Suprapubic skin (tissue), 4 donors: ENCODE measurements at regions not wholly inside any gene's neighbourhood (a gene's known extent, or its start where the extent isn't known, plus 50 kb on each side); places are given as distances from the start of the nearest gene placed in this dataset.

Source experiments
- DNase-seq, 2 donors: peaks; one replicate each; pipeline ENCODE4 v3.0.0-alpha.2; 2019; ENCODE audit warnings: low spot score in 2 of 2
- H3K27ac ChIP-seq: fragments of 200-600 bp; sonication (generic); one replicate; pipeline ENCODE4 v1.5.1; 2019
- H3K27me3 ChIP-seq: fragments of 200-600 bp; sonication (generic); one replicate; pipeline ENCODE4 v1.5.1; 2019
- H3K36me3 ChIP-seq: fragments of 200-600 bp; sonication (generic); one replicate; pipeline ENCODE4 v1.5.1; 2019
- H3K4me1 ChIP-seq: fragments of 200-600 bp; sonication (generic); one replicate; pipeline ENCODE4 v1.5.1; 2019
- H3K4me3 ChIP-seq: fragments of 200-600 bp; sonication (generic); one replicate; pipeline ENCODE4 v1.5.1; 2019; ENCODE audit warnings: mild to moderate bottlenecking
- H3K9me3 ChIP-seq: fragments of 200-600 bp; sonication (generic); one replicate; pipeline ENCODE4 v1.5.1; 2019
- CTCF ChIP-seq, 2 donors: fragments of 200-600 bp in 1 of 2; fragments of 450-650 bp in 1 of 2; sonication (generic) in 1 of 2; IDR thresholded peaks; one replicate each; pipeline ENCODE4 v1.5.1; 2016 to 2019; ENCODE audit warnings: antibody characterized with exemption in 2 of 2, mild to moderate bottlenecking in 1 of 2, moderate library complexity in 1 of 2
- EP300 ChIP-seq: sonication (generic); formaldehyde crosslinking; IDR thresholded peaks from one replicate; pipeline ENCODE4 v1.6.1; 2017; ENCODE audit warnings: antibody characterized with exemption
- POLR2A ChIP-seq, 2 donors: fragments of 450-650 bp; IDR thresholded peaks; one replicate each; pipeline ENCODE4 v1.6.1; 2017; ENCODE audit warnings: antibody characterized with exemption in 2 of 2, mild to moderate bottlenecking in 2 of 2, moderate library complexity in 2 of 2
- POLR2AphosphoS5 ChIP-seq, 3 donors: sonication (generic); formaldehyde crosslinking; IDR thresholded peaks; one replicate each; pipeline ENCODE4 v1.6.1; 2017; ENCODE audit warnings: antibody characterized with exemption in 3 of 3
- WGBS: methylation state at CpG from one replicate; pipeline ENCODE4 v1.1.5; 2018; 5-methylcytosine and 5-hydroxymethylcytosine counted together

- TF ChIP-seq POLR2AphosphoS5 (IDR thresholded peaks at IDR 0.05) (no peak), CTCF (IDR thresholded peaks at IDR 0.05) (no peak), EP300 (no peak), POLR2A (IDR thresholded peaks at IDR 0.05) (no peak)
- peaks cover 30% of the 10 kb centered on the region for H3K4me1 ChIP-seq
- no peaks in the 10 kb centered on the region for H3K9me3 ChIP-seq
- H3K36me3 ChIP-seq: no peaks in the 10 kb centered on the region
- 36% methylated on average over 6 of the region's 6 CpGs for WGBS
- no peak overlapping the region for H3K27ac ChIP-seq
- no peak for DNase-seq
- no peaks in the 10 kb centered on the region for H3K27me3 ChIP-seq
- no peak overlapping the region for H3K4me3 ChIP-seq
These were observed 332.4 kb upstream of the PRDM1 start for GRCh38 chr6:105753620-105754211.

DNA sequence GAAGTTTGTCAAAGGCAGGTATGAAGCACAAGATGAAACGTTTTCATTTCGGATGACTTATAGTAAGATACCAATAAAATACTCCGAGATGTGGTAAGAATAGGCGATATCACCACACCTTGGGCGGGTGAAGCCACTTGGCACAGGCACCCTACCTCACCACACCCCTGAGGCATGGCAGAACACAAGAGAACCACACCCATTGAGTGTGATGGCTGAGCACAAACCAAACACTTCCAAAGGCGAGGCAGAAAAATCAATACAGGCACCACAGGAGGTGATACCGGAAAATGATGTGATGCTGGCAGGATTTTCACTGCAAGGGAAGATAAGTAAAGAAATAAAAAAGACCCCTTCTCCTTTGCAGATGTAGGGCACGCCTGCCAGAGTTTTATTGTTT lies 332.9 kb upstream of the PRDM1 start:
- TF ChIP-seq CTCF (IDR thresholded peaks at IDR 0.05) (no peak), EP300 (no peak)
- H3K4me3 ChIP-seq: no peak overlapping the region
- no peaks in the 10 kb centered on the region for H3K9me3 ChIP-seq
- H3K27me3 ChIP-seq: no peaks in the 10 kb centered on the region
- WGBS: 51% methylated on average over 8 of the region's 8 CpGs
- H3K4me1 ChIP-seq: peaks cover 25% of the 10 kb centered on the region
- no peak for DNase-seq
- peak overlapping the region; percentile 22 for H3K27ac ChIP-seq
- H3K36me3 ChIP-seq: no peaks in the 10 kb centered on the region

DNA sequence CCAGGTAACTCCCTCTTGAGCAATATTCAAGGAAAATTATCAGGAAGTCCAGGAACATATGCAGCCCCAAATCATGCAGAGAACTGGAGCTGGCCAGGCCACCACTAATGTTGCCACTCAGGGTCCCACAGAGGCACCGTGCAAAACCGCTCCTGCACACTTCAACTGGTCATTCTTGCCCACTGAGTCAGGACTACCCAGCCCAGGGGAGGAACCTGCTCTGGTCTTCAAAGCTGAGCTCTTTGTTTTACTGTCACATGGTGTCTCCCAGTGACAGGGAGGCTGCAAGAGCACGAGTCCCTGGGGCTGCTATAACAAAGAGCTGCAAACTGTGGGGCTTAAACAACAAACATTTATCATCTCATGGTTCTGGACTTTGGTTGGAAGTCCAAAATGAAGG lies 336.0 kb upstream of the PRDM1 start:
- DNase-seq: no peak
- Histone ChIP-seq H3K4me1 (peaks cover 15% of the 10 kb centered on the region), H3K27ac (no peak overlapping the region), H3K36me3 (no peaks in the 10 kb centered on the region), H3K4me3 (no peak overlapping the region), H3K9me3 (no peaks in the 10 kb centered on the region), H3K27me3 (no peaks in the 10 kb centered on the region)
- TF ChIP-seq EP300 (no peak), POLR2A (IDR thresholded peaks at IDR 0.05) (no peak), POLR2AphosphoS5 (IDR thresholded peaks at IDR 0.05) (no peak), CTCF (IDR thresholded peaks at IDR 0.05) (no peak)
- WGBS: 91% methylated on average over 3 of the region's 3 CpGs

DNA sequence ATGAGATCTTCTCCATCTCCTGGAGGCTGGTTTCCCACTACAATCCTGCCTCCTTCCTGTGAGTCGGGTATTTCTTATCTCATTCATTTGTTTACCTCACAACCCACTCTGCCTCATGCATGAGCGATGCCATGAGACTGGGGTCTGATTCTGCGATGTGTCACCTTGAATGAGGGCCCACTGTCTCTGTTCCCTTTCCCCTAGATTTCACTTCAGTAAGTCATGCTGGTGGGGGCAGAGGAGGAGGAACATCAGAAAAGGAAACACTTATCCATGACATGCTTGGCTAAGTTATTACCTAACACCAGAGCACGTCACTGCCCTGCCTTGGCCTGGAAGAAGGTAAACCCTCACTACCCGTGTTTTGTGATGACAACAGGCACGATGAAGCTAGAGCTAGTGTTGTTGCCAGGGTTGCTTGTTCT lies 337.4 kb upstream of the PRDM1 start:
- Histone ChIP-seq H3K9me3 (no peaks in the 10 kb centered on the region), H3K4me3 (no peak overlapping the region), H3K27ac (no peak overlapping the region), H3K27me3 (no peaks in the 10 kb centered on the region), H3K36me3 (no peaks in the 10 kb centered on the region), H3K4me1 (peaks cover 11% of the 10 kb centered on the region)
- no peak for TF ChIP-seq POLR2AphosphoS5 (IDR thresholded peaks at IDR 0.05)
- TF ChIP-seq EP300: no peak
- no peak for TF ChIP-seq POLR2A (IDR thresholded peaks at IDR 0.05)
- no peak for TF ChIP-seq CTCF (IDR thresholded peaks at IDR 0.05)
- DNase-seq: no peak
- WGBS: 83% methylated on average over 6 of the region's 6 CpGs

DNA sequence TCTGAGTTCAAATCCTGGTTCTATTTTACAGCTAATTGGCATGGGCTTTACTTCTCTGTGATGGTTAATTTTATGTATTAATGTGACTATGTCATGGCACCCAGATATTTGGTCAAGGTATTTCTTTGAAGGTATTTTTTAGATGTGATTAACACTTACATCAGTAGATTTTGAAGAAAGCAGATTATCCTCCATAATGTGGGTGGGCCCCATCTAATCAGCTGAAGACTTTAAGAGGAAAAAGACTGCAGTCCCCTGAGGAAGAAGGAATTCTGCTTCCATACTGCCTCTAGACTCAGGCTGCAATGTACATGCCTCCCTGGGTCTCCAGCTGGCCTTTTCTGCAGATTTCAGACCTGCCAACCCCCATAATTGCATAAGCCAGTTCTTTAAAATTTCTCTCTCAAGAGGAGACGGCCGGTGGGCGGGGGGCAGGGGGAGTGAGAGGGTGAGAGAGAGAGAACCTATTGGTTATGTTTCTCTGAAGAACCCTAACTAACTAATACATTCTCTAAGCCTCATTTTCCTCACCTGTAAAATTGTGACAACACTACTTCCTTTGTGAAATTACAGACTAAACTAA lies 338.2 kb upstream of the PRDM1 start:
- WGBS: 87% methylated on average over 3 of the region's 3 CpGs
- H3K4me1 ChIP-seq: peaks cover 3% of the 10 kb centered on the region
- TF ChIP-seq EP300 (no peak), POLR2AphosphoS5 (IDR thresholded peaks at IDR 0.05) (no peak), CTCF (IDR thresholded peaks at IDR 0.05) (no peak), POLR2A (IDR thresholded peaks at IDR 0.05) (no peak)
- H3K9me3 ChIP-seq: no peaks in the 10 kb centered on the region
- H3K36me3 ChIP-seq: no peaks in the 10 kb centered on the region
- H3K27ac ChIP-seq: no peak overlapping the region
- H3K4me3 ChIP-seq: no peak overlapping the region
- no peak for DNase-seq
- no peaks in the 10 kb centered on the region for H3K27me3 ChIP-seq
